ENCODE measurements at regions not wholly inside any gene's neighbourhood (a gene's known extent, or its start where the extent isn't known, plus 50 kb on each side); places are given as distances from the start of the nearest gene placed in this dataset.

DNA sequence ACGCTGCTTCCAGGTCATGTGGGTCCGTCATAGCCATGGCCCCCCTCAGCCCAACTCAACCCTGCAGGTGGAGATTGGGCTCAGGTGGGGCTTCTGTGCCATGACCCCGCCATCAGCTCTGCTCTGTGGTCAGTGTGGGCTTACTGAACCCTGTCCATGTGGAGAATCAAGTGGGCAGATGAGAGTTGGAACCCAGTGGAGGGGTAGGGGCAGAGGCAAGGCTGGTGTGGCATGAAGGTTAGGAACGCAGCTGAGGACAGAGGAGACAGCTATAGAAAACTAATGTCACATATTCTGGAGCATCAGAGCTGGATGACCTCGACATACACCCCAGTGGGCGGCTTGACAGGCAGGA, 355.9 kb downstream of the PTPRU start:
- peaks cover 0 to 5% of the 10 kb centered on the region in 2 experiments; a peak in 2 of 4 replicates for H3K4me1 ChIP-seq (ENCODE audit: control insufficient read depth in 1 of 2, insufficient read depth in 2 of 2, low read length in 2 of 2)
- ChIA-PET CTCF (no interaction called here), POLR2A (no interaction called here), RAD21 (ENCODE audit: low non-redundant PET in 1 of 2, low total read pairs in 2 of 2, uncharacterized antibody in 2 of 2, unreplicated experiment in 2 of 2) (no interaction called here)
- H3K27ac ChIP-seq (ENCODE audit: low read depth, low read length), result no peak overlapping the region
- H3K79me2 ChIP-seq (ENCODE audit: insufficient read depth, low read length), result no peaks in the 10 kb centered on the region
- H3K4me2 ChIP-seq (ENCODE audit: low read length), result no peak overlapping the region
- no peaks in the 10 kb centered on the region for H3K9me3 ChIP-seq (ENCODE audit: control insufficient read depth in 1 of 2, insufficient read depth in 1 of 2, low read depth in 1 of 2, low read length in 2 of 2)
- TF ChIP-seq TCF7L2 (IDR thresholded peaks at IDR 0.05; ENCODE audit: borderline replicate concordance, extremely low read depth, insufficient read depth, insufficient read length) (no peak), CBX3 (IDR thresholded peaks at IDR 0.05; ENCODE audit: low read depth) (no peak), ZFX (IDR thresholded peaks at IDR 0.05) (no peak), SP1 (IDR thresholded peaks at IDR 0.05; ENCODE audit: low read depth) (no peak), POLR2AphosphoS5 (IDR thresholded peaks at IDR 0.05; ENCODE audit: low read depth, low read length) (no peak), FOSL1 (IDR thresholded peaks at IDR 0.05; ENCODE audit: low read depth) (no peak), POLR2A (IDR thresholded peaks at IDR 0.05; ENCODE audit: borderline replicate concordance, extremely low read depth, insufficient read depth, insufficient read length) (no peak), JUND (IDR thresholded peaks at IDR 0.05) (no peak), SRF (IDR thresholded peaks at IDR 0.05; ENCODE audit: low read depth) (no peak), EZH2phosphoT487 (IDR thresholded peaks at IDR 0.05; ENCODE audit: borderline replicate concordance) (no peak)
- TF ChIP-seq, protein P1, sequence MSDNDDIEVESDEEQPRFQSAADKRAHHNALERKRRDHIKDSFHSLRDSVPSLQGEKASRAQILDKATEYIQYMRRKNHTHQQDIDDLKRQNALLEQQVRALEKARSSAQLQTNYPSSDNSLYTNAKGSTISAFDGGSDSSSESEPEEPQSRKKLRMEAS (IDR thresholded peaks at IDR 0.05), result no peak
- TF ChIP-seq, protein P2, sequence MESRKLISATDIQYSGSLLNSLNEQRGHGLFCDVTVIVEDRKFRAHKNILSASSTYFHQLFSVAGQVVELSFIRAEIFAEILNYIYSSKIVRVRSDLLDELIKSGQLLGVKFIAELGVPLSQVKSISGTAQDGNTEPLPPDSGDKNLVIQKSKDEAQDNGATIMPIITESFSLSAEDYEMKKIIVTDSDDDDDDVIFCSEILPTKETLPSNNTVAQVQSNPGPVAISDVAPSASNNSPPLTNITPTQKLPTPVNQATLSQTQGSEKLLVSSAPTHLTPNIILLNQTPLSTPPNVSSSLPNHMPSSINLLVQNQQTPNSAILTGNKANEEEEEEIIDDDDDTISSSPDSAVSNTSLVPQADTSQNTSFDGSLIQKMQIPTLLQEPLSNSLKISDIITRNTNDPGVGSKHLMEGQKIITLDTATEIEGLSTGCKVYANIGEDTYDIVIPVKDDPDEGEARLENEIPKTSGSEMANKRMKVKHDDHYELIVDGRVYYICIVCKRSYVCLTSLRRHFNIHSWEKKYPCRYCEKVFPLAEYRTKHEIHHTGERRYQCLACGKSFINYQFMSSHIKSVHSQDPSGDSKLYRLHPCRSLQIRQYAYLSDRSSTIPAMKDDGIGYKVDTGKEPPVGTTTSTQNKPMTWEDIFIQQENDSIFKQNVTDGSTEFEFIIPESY (IDR thresholded peaks at IDR 0.05; ENCODE audit: extremely low read depth, insufficient replicate concordance, low read length), result no peak
- TF ChIP-seq, protein P3, sequence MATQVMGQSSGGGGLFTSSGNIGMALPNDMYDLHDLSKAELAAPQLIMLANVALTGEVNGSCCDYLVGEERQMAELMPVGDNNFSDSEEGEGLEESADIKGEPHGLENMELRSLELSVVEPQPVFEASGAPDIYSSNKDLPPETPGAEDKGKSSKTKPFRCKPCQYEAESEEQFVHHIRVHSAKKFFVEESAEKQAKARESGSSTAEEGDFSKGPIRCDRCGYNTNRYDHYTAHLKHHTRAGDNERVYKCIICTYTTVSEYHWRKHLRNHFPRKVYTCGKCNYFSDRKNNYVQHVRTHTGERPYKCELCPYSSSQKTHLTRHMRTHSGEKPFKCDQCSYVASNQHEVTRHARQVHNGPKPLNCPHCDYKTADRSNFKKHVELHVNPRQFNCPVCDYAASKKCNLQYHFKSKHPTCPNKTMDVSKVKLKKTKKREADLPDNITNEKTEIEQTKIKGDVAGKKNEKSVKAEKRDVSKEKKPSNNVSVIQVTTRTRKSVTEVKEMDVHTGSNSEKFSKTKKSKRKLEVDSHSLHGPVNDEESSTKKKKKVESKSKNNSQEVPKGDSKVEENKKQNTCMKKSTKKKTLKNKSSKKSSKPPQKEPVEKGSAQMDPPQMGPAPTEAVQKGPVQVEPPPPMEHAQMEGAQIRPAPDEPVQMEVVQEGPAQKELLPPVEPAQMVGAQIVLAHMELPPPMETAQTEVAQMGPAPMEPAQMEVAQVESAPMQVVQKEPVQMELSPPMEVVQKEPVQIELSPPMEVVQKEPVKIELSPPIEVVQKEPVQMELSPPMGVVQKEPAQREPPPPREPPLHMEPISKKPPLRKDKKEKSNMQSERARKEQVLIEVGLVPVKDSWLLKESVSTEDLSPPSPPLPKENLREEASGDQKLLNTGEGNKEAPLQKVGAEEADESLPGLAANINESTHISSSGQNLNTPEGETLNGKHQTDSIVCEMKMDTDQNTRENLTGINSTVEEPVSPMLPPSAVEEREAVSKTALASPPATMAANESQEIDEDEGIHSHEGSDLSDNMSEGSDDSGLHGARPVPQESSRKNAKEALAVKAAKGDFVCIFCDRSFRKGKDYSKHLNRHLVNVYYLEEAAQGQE (IDR thresholded peaks at IDR 0.05; ENCODE audit: low read depth), result no peak
- DNase-seq (ENCODE audit: low read depth, low spot score) (no peak), ATAC-seq (no peak)
- H4K20me1 ChIP-seq (ENCODE audit: insufficient read depth), result no peaks in the 10 kb centered on the region
- H3K9me2 ChIP-seq (ENCODE audit: insufficient read depth), result no peaks in the 10 kb centered on the region
- H3K36me3 ChIP-seq (ENCODE audit: control insufficient read depth in 1 of 2, insufficient read depth in 2 of 2, low read length in 2 of 2), result no peaks in the 10 kb centered on the region
- BruUV-seq (replicated peaks), result no TSS peak
- intact Hi-C loops (cut with micrococcal nuclease), result no loop called here
- H3K4me3 ChIP-seq (replicated peaks in 1 of 2; ENCODE audit: low read depth in 1 of 2, low read length in 2 of 2), result no peak overlapping the region
- H3K9ac ChIP-seq (ENCODE audit: low read length), result no peak overlapping the region
- H2AFZ ChIP-seq (ENCODE audit: low read depth, low read length, poor library complexity, severe bottlenecking), result no peak overlapping the region
- H3K27me3 ChIP-seq (ENCODE audit: insufficient read depth, low read length), result no peaks in the 10 kb centered on the region

Measured in HCT116 (cell line).